Progenitor cell of endocrine pancreas (in vitro differentiated cells): ENCODE measurements at regions not wholly inside any gene's neighbourhood (a gene's known extent, or its start where the extent isn't known, plus 50 kb on each side); places are given as distances from the start of the nearest gene placed in this dataset.

Experiments used
- DNase-seq: peaks from one replicate; pipeline ENCODE4 v3.0.0; 2021; ENCODE audit warnings: low spot score; ENCODE audit not compliant: unreplicated experiment
- H3K27ac Mint-ChIP-seq: 2 replicates; pipeline ENCODE4 v1.8.0; 2021; ENCODE audit warnings: mild to moderate bottlenecking, moderate library complexity, mixed read lengths
- H3K27me3 Mint-ChIP-seq: 2 replicates; pipeline ENCODE4 v1.8.0; 2021; ENCODE audit warnings: mixed read lengths
- H3K36me3 Mint-ChIP-seq: 2 replicates; pipeline ENCODE4 v1.8.0; 2022; ENCODE audit warnings: mixed read lengths; ENCODE audit not compliant: insufficient read depth
- H3K4me1 Mint-ChIP-seq: 2 replicates; pipeline ENCODE4 v1.8.0; 2021; ENCODE audit warnings: low read depth, mixed read lengths
- H3K4me3 Mint-ChIP-seq: 2 replicates; pipeline ENCODE4 v1.8.0; 2021; ENCODE audit warnings: low read depth, mild to moderate bottlenecking, moderate library complexity, mixed read lengths
- H3K9me3 Mint-ChIP-seq: 2 replicates; pipeline ENCODE4 v1.8.0; 2021; ENCODE audit warnings: low read depth, mixed read lengths
- CTCF ChIP-seq: fragments of 200-600 bp; sonication (generic); IDR thresholded peaks from one replicate; pipeline ENCODE4 v1.5.0; 2021; ENCODE audit warnings: antibody characterized with exemption, mild to moderate bottlenecking; ENCODE audit not compliant: unreplicated experiment

- no peak for DNase-seq
- Mint-ChIP-seq H3K36me3 (no peaks in the 10 kb centered on the region), H3K9me3 (peaks cover 3% of the 10 kb centered on the region), H3K27me3 (peaks cover 7% of the 10 kb centered on the region), H3K4me3 (no peak overlapping the region), H3K4me1 (peaks cover 16% of the 10 kb centered on the region), H3K27ac (no peak overlapping the region)
- TF ChIP-seq CTCF = no peak
These were observed 136.1 kb downstream of the LACC1 start for GRCh38 chr13:44015811-44016210.

GRCh38 chr13:44017756-44018309 lies 138.1 kb downstream of the LACC1 start:
- Mint-ChIP-seq H3K4me3 (no peak overlapping the region), H3K9me3 (no peaks in the 10 kb centered on the region), H3K4me1 (peaks cover 19% of the 10 kb centered on the region), H3K27ac (no peak overlapping the region), H3K36me3 (no peaks in the 10 kb centered on the region), H3K27me3 (peaks cover 7% of the 10 kb centered on the region)
- no peak for DNase-seq
- TF ChIP-seq CTCF = no peak

GRCh38 chr13:44019651-44020050 lies 139.9 kb downstream of the LACC1 start:
- Mint-ChIP-seq H3K27me3 (peaks cover 7% of the 10 kb centered on the region), H3K9me3 (no peaks in the 10 kb centered on the region), H3K4me3 (no peak overlapping the region), H3K36me3 (no peaks in the 10 kb centered on the region), H3K27ac (no peak overlapping the region), H3K4me1 (peaks cover 19% of the 10 kb centered on the region)
- no peak for DNase-seq
- no peak for TF ChIP-seq CTCF

GRCh38 chr13:44021422-44021821 lies 141.7 kb downstream of the LACC1 start:
- no peak overlapping the region for H3K4me3 Mint-ChIP-seq
- DNase-seq = no peak
- peaks cover 19% of the 10 kb centered on the region for H3K4me1 Mint-ChIP-seq
- H3K27me3 Mint-ChIP-seq = peaks cover 7% of the 10 kb centered on the region
- H3K9me3 Mint-ChIP-seq = no peaks in the 10 kb centered on the region
- no peak for TF ChIP-seq CTCF
- H3K27ac Mint-ChIP-seq = no peak overlapping the region
- H3K36me3 Mint-ChIP-seq = no peaks in the 10 kb centered on the region

GRCh38 chr13:44022196-44022595 lies 142.5 kb downstream of the LACC1 start:
- Mint-ChIP-seq H3K4me3 (no peak overlapping the region), H3K27me3 (peaks cover 7% of the 10 kb centered on the region), H3K27ac (no peak overlapping the region), H3K4me1 (peaks cover 19% of the 10 kb centered on the region), H3K36me3 (no peaks in the 10 kb centered on the region), H3K9me3 (no peaks in the 10 kb centered on the region)
- DNase-seq = no peak
- TF ChIP-seq CTCF = no peak
